ENCODE measurements at regions not wholly inside any gene's neighbourhood (a gene's known extent, or its start where the extent isn't known, plus 50 kb on each side); places are given as distances from the start of the nearest gene placed in this dataset.

DNA sequence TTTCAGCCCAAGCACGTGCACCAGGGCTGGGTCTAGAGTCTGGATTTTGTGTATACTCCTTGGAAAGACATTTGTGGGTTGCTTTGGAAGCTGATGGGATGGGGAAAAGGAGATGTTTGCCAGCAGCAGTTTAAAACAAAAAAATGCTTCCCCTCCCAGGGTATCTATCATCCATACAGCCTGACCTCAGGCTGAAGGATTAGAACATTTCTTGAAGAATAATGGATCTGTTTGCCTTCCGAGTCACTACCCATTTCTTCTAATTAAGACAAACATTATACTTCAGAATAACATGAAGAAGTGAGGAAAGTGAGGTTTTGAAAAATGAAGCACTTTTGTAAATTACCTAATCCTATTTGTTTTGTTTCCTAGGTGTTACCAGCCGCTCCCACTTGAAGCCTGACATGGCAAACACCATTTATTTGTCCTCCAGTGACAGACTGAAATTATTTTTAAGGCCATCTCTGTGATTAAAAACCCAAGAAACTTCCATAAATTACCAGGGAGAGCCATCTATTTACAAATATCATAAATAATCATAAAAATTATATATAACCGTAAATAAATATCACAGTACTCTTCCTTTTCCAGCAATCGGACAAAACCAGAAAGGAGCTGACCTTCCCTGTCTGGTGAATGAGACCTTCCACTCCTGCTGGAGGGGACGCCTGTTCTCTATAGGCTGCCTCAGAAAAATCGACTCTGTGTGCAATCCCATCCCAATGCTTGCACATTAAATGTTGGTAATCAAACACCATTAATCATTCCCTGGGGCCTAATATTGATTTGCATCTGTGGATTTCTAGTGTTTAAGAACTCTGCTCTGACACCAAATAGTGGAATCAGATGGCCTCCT lies 106.8 kb downstream of the C1D start:
- no peaks in the 10 kb centered on the region for H3K36me3 ChIP-seq (replicated peaks; ENCODE audit: insufficient read depth, low read depth)
- no peak for DNase-seq (ENCODE audit: low spot score)
- 85% methylated on average over 7 of the region's 7 CpGs for WGBS (ENCODE audit: low lambda C conversion rate, missing lambda C conversion rate)

DNA sequence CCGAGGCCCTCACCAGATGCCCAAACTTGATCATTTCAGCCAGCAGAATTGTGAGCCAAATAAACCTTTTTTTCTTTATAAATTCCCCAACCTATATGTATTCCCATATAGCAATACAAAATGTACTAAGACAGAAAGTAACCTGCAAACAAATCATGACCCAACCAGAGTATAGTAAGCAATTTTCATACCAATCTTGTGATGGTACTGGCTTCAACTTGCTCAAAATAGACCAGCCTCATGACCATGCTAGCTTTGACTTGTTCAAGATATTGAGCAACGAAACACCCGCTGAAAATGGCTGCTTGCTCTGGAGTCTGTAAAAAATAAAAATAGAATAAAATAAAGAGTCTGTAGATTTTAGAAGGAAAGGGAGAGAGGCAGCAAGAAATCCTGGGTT lies 97.6 kb downstream of the C1D start:
- Histone ChIP-seq H3K4me2 (no peak overlapping the region), H3K9me2 (replicated peaks; ENCODE audit: insufficient read depth) (no peaks in the 10 kb centered on the region), H2AFZ (no peak overlapping the region), H3K9me3 (ENCODE audit: low read depth) (no peaks in the 10 kb centered on the region), H3K4me3 (no peak overlapping the region), H3K27me3 (no peaks in the 10 kb centered on the region), H3K79me2 (no peaks in the 10 kb centered on the region), H3K4me1 (ENCODE audit: insufficient read depth) (no peaks in the 10 kb centered on the region), H3K36me3 (replicated peaks; ENCODE audit: insufficient read depth, low read depth) (no peaks in the 10 kb centered on the region), H4K20me1 (ENCODE audit: insufficient read depth, poor library complexity, severe bottlenecking) (no peaks in the 10 kb centered on the region), H3K27ac (no peak overlapping the region)
- no peak for DNase-seq (ENCODE audit: low spot score)
- TF ChIP-seq, protein P1, sequence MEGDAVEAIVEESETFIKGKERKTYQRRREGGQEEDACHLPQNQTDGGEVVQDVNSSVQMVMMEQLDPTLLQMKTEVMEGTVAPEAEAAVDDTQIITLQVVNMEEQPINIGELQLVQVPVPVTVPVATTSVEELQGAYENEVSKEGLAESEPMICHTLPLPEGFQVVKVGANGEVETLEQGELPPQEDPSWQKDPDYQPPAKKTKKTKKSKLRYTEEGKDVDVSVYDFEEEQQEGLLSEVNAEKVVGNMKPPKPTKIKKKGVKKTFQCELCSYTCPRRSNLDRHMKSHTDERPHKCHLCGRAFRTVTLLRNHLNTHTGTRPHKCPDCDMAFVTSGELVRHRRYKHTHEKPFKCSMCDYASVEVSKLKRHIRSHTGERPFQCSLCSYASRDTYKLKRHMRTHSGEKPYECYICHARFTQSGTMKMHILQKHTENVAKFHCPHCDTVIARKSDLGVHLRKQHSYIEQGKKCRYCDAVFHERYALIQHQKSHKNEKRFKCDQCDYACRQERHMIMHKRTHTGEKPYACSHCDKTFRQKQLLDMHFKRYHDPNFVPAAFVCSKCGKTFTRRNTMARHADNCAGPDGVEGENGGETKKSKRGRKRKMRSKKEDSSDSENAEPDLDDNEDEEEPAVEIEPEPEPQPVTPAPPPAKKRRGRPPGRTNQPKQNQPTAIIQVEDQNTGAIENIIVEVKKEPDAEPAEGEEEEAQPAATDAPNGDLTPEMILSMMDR (IDR thresholded peaks at IDR 0.05; ENCODE audit: poor library complexity) = no peak
- TF ChIP-seq EZH2phosphoT487 (IDR thresholded peaks at IDR 0.05; ENCODE audit: low read depth, severe bottlenecking, unreplicated experiment) = no peak
- no peak for TF ChIP-seq EZH2 (IDR thresholded peaks at IDR 0.05; ENCODE audit: borderline replicate concordance)
- 99% methylated on average over 3 of the region's 3 CpGs for WGBS (ENCODE audit: low lambda C conversion rate, missing lambda C conversion rate)

More for the DNA sequence above, 106.8 kb downstream of the C1D start:
- Histone ChIP-seq H3K4me2 (no peak overlapping the region), H3K4me1 (ENCODE audit: insufficient read depth) (peaks cover 5% of the 10 kb centered on the region), H3K27ac (no peak overlapping the region), H2AFZ (no peak overlapping the region), H3K9me3 (ENCODE audit: low read depth) (no peaks in the 10 kb centered on the region), H3K9me2 (replicated peaks; ENCODE audit: insufficient read depth) (no peaks in the 10 kb centered on the region), H3K79me2 (no peaks in the 10 kb centered on the region), H3K4me3 (no peak overlapping the region), H3K27me3 (no peaks in the 10 kb centered on the region), H4K20me1 (ENCODE audit: insufficient read depth, poor library complexity, severe bottlenecking) (no peaks in the 10 kb centered on the region)
- TF ChIP-seq EZH2phosphoT487 (IDR thresholded peaks at IDR 0.05; ENCODE audit: low read depth, severe bottlenecking, unreplicated experiment) (no peak), EZH2 (IDR thresholded peaks at IDR 0.05; ENCODE audit: borderline replicate concordance) (no peak)
- TF ChIP-seq, protein P1 (IDR thresholded peaks at IDR 0.05; ENCODE audit: poor library complexity) = no peak

DNA sequence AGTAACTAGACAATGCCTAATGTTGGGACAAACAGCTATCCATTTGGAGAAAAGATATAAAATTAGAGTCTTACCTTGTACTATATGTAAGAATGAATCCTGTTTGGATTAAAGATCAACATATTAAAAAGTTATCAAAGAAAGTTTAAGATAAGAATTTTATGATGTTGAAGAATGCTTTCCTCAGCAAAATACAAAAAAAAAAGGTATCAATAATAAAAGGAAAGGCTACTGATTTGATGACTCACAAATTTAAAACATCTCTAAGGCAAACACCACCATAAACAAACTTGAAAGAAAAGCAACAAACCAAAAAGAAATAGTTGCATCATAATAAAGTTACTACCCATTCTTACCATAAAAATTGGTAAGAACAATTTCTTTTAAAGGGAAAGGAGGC lies 92.7 kb downstream of the C1D start:
- Histone ChIP-seq H2AFZ (no peak overlapping the region), H3K4me3 (no peak overlapping the region), H3K9me2 (replicated peaks; ENCODE audit: insufficient read depth) (no peaks in the 10 kb centered on the region), H3K4me2 (no peak overlapping the region), H4K20me1 (ENCODE audit: insufficient read depth, poor library complexity, severe bottlenecking) (no peaks in the 10 kb centered on the region), H3K27me3 (no peaks in the 10 kb centered on the region), H3K9me3 (ENCODE audit: low read depth) (no peaks in the 10 kb centered on the region), H3K27ac (no peak overlapping the region), H3K79me2 (no peaks in the 10 kb centered on the region), H3K36me3 (replicated peaks; ENCODE audit: insufficient read depth, low read depth) (no peaks in the 10 kb centered on the region), H3K4me1 (ENCODE audit: insufficient read depth) (no peaks in the 10 kb centered on the region)
- TF ChIP-seq EZH2 (IDR thresholded peaks at IDR 0.05; ENCODE audit: borderline replicate concordance) = no peak
- TF ChIP-seq, protein P1 (IDR thresholded peaks at IDR 0.05; ENCODE audit: poor library complexity) = no peak
- TF ChIP-seq EZH2phosphoT487 (IDR thresholded peaks at IDR 0.05; ENCODE audit: low read depth, severe bottlenecking, unreplicated experiment) = no peak
- no peak for DNase-seq (ENCODE audit: low spot score)

Data from hepatocyte (in vitro differentiated cells).